ENCODE measurements at regions not wholly inside any gene's neighbourhood (a gene's known extent, or its start where the extent isn't known, plus 50 kb on each side); places are given as distances from the start of the nearest gene placed in this dataset.
"Not testable (repeated sequence)": the region's sequence is repeated elsewhere in the genome, so short reads cannot be mapped to it uniquely, and the experiment has no call there.

- Histone ChIP-seq H4K91ac (ENCODE audit: low read depth, low read length) (no peak overlapping the region), H4K8ac (ENCODE audit: low read depth, low read length) (no peak overlapping the region), H2AFZ (ENCODE audit: insufficient read depth, low read length, poor library complexity) (no peak overlapping the region), H3K18ac (ENCODE audit: low read length) (no peak overlapping the region), H3K14ac (ENCODE audit: low read length) (no peak overlapping the region), H3K27me3 (ENCODE audit: insufficient read depth, low read length) (no peaks in the 10 kb centered on the region), H3K27ac (ENCODE audit: low read depth, low read length) (no peak overlapping the region), H3K4me1 (ENCODE audit: control insufficient read depth in 1 of 2, insufficient read depth in 2 of 2, low read length in 2 of 2) (no peaks in the 10 kb centered on the region), H2AK5ac (ENCODE audit: low read length) (no peak overlapping the region), H3K4me3 (ENCODE audit: low read depth, low read length) (no peak overlapping the region), H3K9me3 (ENCODE audit: insufficient read depth, low read depth, low read length) (peaks cover 21% of the 10 kb centered on the region), H2BK120ac (ENCODE audit: insufficient read depth, low read length, poor library complexity) (no peak overlapping the region), H2BK12ac (ENCODE audit: low read length) (no peak overlapping the region), H4K12ac (ENCODE audit: low read depth, low read length) (no peak overlapping the region), H2BK5ac (ENCODE audit: low read depth, low read length, poor library complexity) (no peak overlapping the region), H3K23ac (ENCODE audit: low read length) (no peak overlapping the region), H3K9ac (ENCODE audit: low read length) (no peak overlapping the region), H3K79me2 (ENCODE audit: control insufficient read depth, insufficient read depth, low read length, poor library complexity) (no peaks in the 10 kb centered on the region), H3K36me3 (ENCODE audit: control insufficient read depth in 1 of 2, insufficient read depth in 2 of 2, low read length in 2 of 2) (no peaks in the 10 kb centered on the region), H3K79me1 (ENCODE audit: low read length) (no peaks in the 10 kb centered on the region), H3K4me2 (ENCODE audit: low read length) (no peak overlapping the region), H3K4ac (ENCODE audit: low read depth, low read length) (no peak overlapping the region)
- no CpG with 5 or more reads among the region's 1 CpG for WGBS (ENCODE audit: extremely low coverage, insufficient coverage, insufficient read length)
- DNase-seq, result no peak
These were observed 583.0 kb downstream of the TMEM121 start for GRCh38 chr14:106109337-106109736.

- no peak overlapping the region for H3K9ac ChIP-seq (ENCODE audit: low read length)
- H3K4me1 ChIP-seq (ENCODE audit: control insufficient read depth in 1 of 2, insufficient read depth in 2 of 2, low read length in 2 of 2), result no peaks in the 10 kb centered on the region
- H3K4ac ChIP-seq (ENCODE audit: low read depth, low read length), result no peak overlapping the region
- no peak overlapping the region for H4K91ac ChIP-seq (ENCODE audit: low read depth, low read length)
- no peak overlapping the region for H2BK5ac ChIP-seq (ENCODE audit: low read depth, low read length, poor library complexity)
- WGBS (ENCODE audit: extremely low coverage, insufficient coverage, insufficient read length), result no CpG with 5 or more reads among the region's 4 CpGs
- no peak overlapping the region for H3K4me3 ChIP-seq (ENCODE audit: low read depth, low read length)
- H3K4me2 ChIP-seq (ENCODE audit: low read length), result no peak overlapping the region
- no peaks in the 10 kb centered on the region for H3K79me1 ChIP-seq (ENCODE audit: low read length)
- H3K27me3 ChIP-seq (ENCODE audit: insufficient read depth, low read length), result no peaks in the 10 kb centered on the region
- H3K14ac ChIP-seq (ENCODE audit: low read length), result no peak overlapping the region
- H3K9me3 ChIP-seq (ENCODE audit: insufficient read depth, low read depth, low read length), result peaks cover 14% of the 10 kb centered on the region
- DNase-seq, result no peak
- no peak overlapping the region for H3K23ac ChIP-seq (ENCODE audit: low read length)
- no peak overlapping the region for H3K27ac ChIP-seq (ENCODE audit: low read depth, low read length)
- H3K79me2 ChIP-seq (ENCODE audit: control insufficient read depth, insufficient read depth, low read length, poor library complexity), result no peaks in the 10 kb centered on the region
- H2BK120ac ChIP-seq (ENCODE audit: insufficient read depth, low read length, poor library complexity), result no peak overlapping the region
- no peak overlapping the region for H3K18ac ChIP-seq (ENCODE audit: low read length)
- H2AFZ ChIP-seq (ENCODE audit: insufficient read depth, low read length, poor library complexity), result no peak overlapping the region
- no peak overlapping the region for H4K8ac ChIP-seq (ENCODE audit: low read depth, low read length)
- H2AK5ac ChIP-seq (ENCODE audit: low read length), result no peak overlapping the region
- no peak overlapping the region for H2BK12ac ChIP-seq (ENCODE audit: low read length)
- H4K12ac ChIP-seq (ENCODE audit: low read depth, low read length), result no peak overlapping the region
- H3K36me3 ChIP-seq (ENCODE audit: control insufficient read depth in 1 of 2, insufficient read depth in 2 of 2, low read length in 2 of 2), result no peaks in the 10 kb centered on the region
These were observed 589.0 kb downstream of the TMEM121 start for GRCh38 chr14:106115401-106115800.

- H2AK5ac ChIP-seq (ENCODE audit: low read length); H3K18ac ChIP-seq (ENCODE audit: low read length); H4K91ac ChIP-seq (ENCODE audit: low read depth, low read length); H3K79me1 ChIP-seq (ENCODE audit: low read length); H3K79me2 ChIP-seq (ENCODE audit: control insufficient read depth, insufficient read depth, low read length, poor library complexity); H3K4me1 ChIP-seq (ENCODE audit: control insufficient read depth in 1 of 2, insufficient read depth in 2 of 2, low read length in 2 of 2); H3K27ac ChIP-seq (ENCODE audit: low read depth, low read length); H3K4me2 ChIP-seq (ENCODE audit: low read length); H2BK5ac ChIP-seq (ENCODE audit: low read depth, low read length, poor library complexity); H2BK12ac ChIP-seq (ENCODE audit: low read length); H3K14ac ChIP-seq (ENCODE audit: low read length); H3K4me3 ChIP-seq (ENCODE audit: low read depth, low read length); H2BK120ac ChIP-seq (ENCODE audit: insufficient read depth, low read length, poor library complexity); H4K12ac ChIP-seq (ENCODE audit: low read depth, low read length); H3K4ac ChIP-seq (ENCODE audit: low read depth, low read length); H3K23ac ChIP-seq (ENCODE audit: low read length); H4K8ac ChIP-seq (ENCODE audit: low read depth, low read length); H2AFZ ChIP-seq (ENCODE audit: insufficient read depth, low read length, poor library complexity); H3K36me3 ChIP-seq (ENCODE audit: control insufficient read depth in 1 of 2, insufficient read depth in 2 of 2, low read length in 2 of 2); H3K9ac ChIP-seq (ENCODE audit: low read length); H3K27me3 ChIP-seq (ENCODE audit: insufficient read depth, low read length): not testable (repeated sequence)
- no CpG with 5 or more reads among the region's 10 CpGs for WGBS (ENCODE audit: extremely low coverage, insufficient coverage, insufficient read length)
- peak in 1 of 2 donors; percentile 0 for DNase-seq
- peaks cover 16% of the 10 kb centered on the region for H3K9me3 ChIP-seq (ENCODE audit: insufficient read depth, low read depth, low read length)
These were observed 590.1 kb downstream of the TMEM121 start for GRCh38 chr14:106116339-106116930.

GRCh38 chr14:106120101-106120500 is 593.7 kb downstream of the TMEM121 start:
- H3K9me3 ChIP-seq (ENCODE audit: insufficient read depth, low read depth, low read length), result peaks cover 18% of the 10 kb centered on the region
- no peak overlapping the region for H3K18ac ChIP-seq (ENCODE audit: low read length)
- H2BK12ac ChIP-seq (ENCODE audit: low read length), result no peak overlapping the region
- H3K9ac ChIP-seq (ENCODE audit: low read length), result no peak overlapping the region
- H2AK5ac ChIP-seq (ENCODE audit: low read length), result no peak overlapping the region
- no peak overlapping the region for H2BK5ac ChIP-seq (ENCODE audit: low read depth, low read length, poor library complexity)
- peak in 1 of 2 donors; percentile 0 for DNase-seq
- H2BK120ac ChIP-seq (ENCODE audit: insufficient read depth, low read length, poor library complexity), result no peak overlapping the region
- no peak overlapping the region for H4K8ac ChIP-seq (ENCODE audit: low read depth, low read length)
- H2AFZ ChIP-seq (ENCODE audit: insufficient read depth, low read length, poor library complexity), result no peak overlapping the region
- no peak overlapping the region for H3K23ac ChIP-seq (ENCODE audit: low read length)
- no peaks in the 10 kb centered on the region for H3K27me3 ChIP-seq (ENCODE audit: insufficient read depth, low read length)
- no peaks in the 10 kb centered on the region for H3K36me3 ChIP-seq (ENCODE audit: control insufficient read depth in 1 of 2, insufficient read depth in 2 of 2, low read length in 2 of 2)
- no peak overlapping the region for H4K12ac ChIP-seq (ENCODE audit: low read depth, low read length)
- H3K79me1 ChIP-seq (ENCODE audit: low read length), result no peaks in the 10 kb centered on the region
- H3K4me1 ChIP-seq (ENCODE audit: control insufficient read depth in 1 of 2, insufficient read depth in 2 of 2, low read length in 2 of 2), result no peaks in the 10 kb centered on the region
- no peak overlapping the region for H4K91ac ChIP-seq (ENCODE audit: low read depth, low read length)
- H3K4me3 ChIP-seq (ENCODE audit: low read depth, low read length), result no peak overlapping the region
- no peak overlapping the region for H3K4ac ChIP-seq (ENCODE audit: low read depth, low read length)
- no peak overlapping the region for H3K14ac ChIP-seq (ENCODE audit: low read length)
- H3K79me2 ChIP-seq (ENCODE audit: control insufficient read depth, insufficient read depth, low read length, poor library complexity), result no peaks in the 10 kb centered on the region
- no CpG with 5 or more reads among the region's 6 CpGs for WGBS (ENCODE audit: extremely low coverage, insufficient coverage, insufficient read length)
- H3K27ac ChIP-seq (ENCODE audit: low read depth, low read length), result no peak overlapping the region
- no peak overlapping the region for H3K4me2 ChIP-seq (ENCODE audit: low read length)
